NOMO-1 treated with DMSO at 0.1 percent for 48 hours (cell line): ENCODE measurements at regions not wholly inside any gene's neighbourhood (a gene's known extent, or its start where the extent isn't known, plus 50 kb on each side); places are given as distances from the start of the nearest gene placed in this dataset.

ENCODE experiments used
- DNase-seq: peaks from one replicate; lab custom pipeline; 2025; ENCODE audit not compliant: unreplicated experiment; lab: John Stamatoyannopoulos, UW

- DNase-seq = no peak
Measured at GRCh38 chr19:30718707-30719106, 346.5 kb downstream of the ZNF536 start.

GRCh38 chr19:30718014-30718413, 345.8 kb downstream of the ZNF536 start:
- DNase-seq = no peak

GRCh38 chr19:30717381-30717780, 345.2 kb downstream of the ZNF536 start:
- no peak for DNase-seq

GRCh38 chr19:30712431-30713337, 340.5 kb downstream of the ZNF536 start:
- DNase-seq = no peak

GRCh38 chr19:30711826-30712225, 339.6 kb downstream of the ZNF536 start:
- DNase-seq = no peak

- no peak for DNase-seq
Measured at GRCh38 chr19:30711296-30711695, 339.1 kb downstream of the ZNF536 start.

- no peak for DNase-seq
Measured at GRCh38 chr19:30710721-30711120, 338.5 kb downstream of the ZNF536 start.

GRCh38 chr19:30708416-30709178, 336.4 kb downstream of the ZNF536 start:
- no peak for DNase-seq

GRCh38 chr19:30704771-30705330, 332.7 kb downstream of the ZNF536 start:
- DNase-seq = no peak

- no peak for DNase-seq
Measured at GRCh38 chr19:30703645-30704044, 331.5 kb downstream of the ZNF536 start.

- no peak for DNase-seq
Measured at GRCh38 chr19:30701178-30701577, 329.0 kb downstream of the ZNF536 start.

GRCh38 chr19:30699871-30700280, 327.7 kb downstream of the ZNF536 start:
- no peak for DNase-seq

GRCh38 chr19:30696514-30696913, 324.3 kb downstream of the ZNF536 start:
- no peak for DNase-seq

GRCh38 chr19:30695171-30695875, 323.1 kb downstream of the ZNF536 start:
- DNase-seq = no peak

GRCh38 chr19:30694156-30694755, 322.1 kb downstream of the ZNF536 start:
- DNase-seq = no peak

- DNase-seq = no peak
Measured at GRCh38 chr19:30692879-30693503, 320.8 kb downstream of the ZNF536 start.

GRCh38 chr19:30692181-30692811, 320.1 kb downstream of the ZNF536 start:
- no peak for DNase-seq

- DNase-seq = no peak
Measured at GRCh38 chr19:30691819-30692166, 319.6 kb downstream of the ZNF536 start.

- no peak for DNase-seq
Measured at GRCh38 chr19:30690935-30691818, 319.0 kb downstream of the ZNF536 start.
